Prostate gland (tissue), 2 donors: ENCODE measurements at regions not wholly inside any gene's neighbourhood (a gene's known extent, or its start where the extent isn't known, plus 50 kb on each side); places are given as distances from the start of the nearest gene placed in this dataset.

Source experiments
- POLR2A ChIP-seq: fragments of 450-650 bp; IDR thresholded peaks from one replicate; pipeline ENCODE4 v1.6.1; 2016; ENCODE audit warnings: antibody characterized with exemption, mild to moderate bottlenecking
- POLR2AphosphoS5 ChIP-seq: sonication (generic); formaldehyde crosslinking; IDR thresholded peaks from one replicate; pipeline ENCODE4 v1.6.1; 2017; ENCODE audit warnings: antibody characterized with exemption
- TF ChIP-seq, protein P1 (sequence below), 4 experiments: fragments of 200-600 bp in 2 of 4; fragments of 450-650 bp in 2 of 4; sonication (generic) in 2 of 4; IDR thresholded peaks; 1 replicate in 3 of 4; 2 replicates in 1 of 4; pipeline ENCODE4 v1.5.1; 2016 to 2019; ENCODE audit warnings: antibody characterized with exemption in 4 of 4, mild to moderate bottlenecking in 2 of 4, moderate library complexity in 2 of 4

DNA sequence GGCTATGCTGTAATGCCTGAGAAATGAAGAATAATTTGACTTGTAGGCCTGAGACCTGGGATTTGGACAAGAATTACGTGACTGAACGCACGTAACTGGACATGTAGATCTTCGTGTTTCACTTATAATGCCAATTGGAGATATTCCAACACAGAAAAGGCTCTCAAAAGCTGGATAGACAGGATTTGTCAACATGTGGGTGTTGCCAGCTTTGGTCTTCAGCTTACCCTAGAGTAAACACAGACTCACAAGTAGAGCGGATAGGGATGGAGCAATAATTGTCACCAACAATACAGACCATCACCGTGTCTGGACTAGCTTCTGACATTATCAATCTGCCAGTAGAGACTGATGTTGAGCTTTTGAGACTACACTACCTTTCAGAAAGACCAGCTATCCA is 1511.0 kb upstream of the ADGRL3 start:
- TF ChIP-seq POLR2A, result no peak
- TF ChIP-seq, protein P1, sequence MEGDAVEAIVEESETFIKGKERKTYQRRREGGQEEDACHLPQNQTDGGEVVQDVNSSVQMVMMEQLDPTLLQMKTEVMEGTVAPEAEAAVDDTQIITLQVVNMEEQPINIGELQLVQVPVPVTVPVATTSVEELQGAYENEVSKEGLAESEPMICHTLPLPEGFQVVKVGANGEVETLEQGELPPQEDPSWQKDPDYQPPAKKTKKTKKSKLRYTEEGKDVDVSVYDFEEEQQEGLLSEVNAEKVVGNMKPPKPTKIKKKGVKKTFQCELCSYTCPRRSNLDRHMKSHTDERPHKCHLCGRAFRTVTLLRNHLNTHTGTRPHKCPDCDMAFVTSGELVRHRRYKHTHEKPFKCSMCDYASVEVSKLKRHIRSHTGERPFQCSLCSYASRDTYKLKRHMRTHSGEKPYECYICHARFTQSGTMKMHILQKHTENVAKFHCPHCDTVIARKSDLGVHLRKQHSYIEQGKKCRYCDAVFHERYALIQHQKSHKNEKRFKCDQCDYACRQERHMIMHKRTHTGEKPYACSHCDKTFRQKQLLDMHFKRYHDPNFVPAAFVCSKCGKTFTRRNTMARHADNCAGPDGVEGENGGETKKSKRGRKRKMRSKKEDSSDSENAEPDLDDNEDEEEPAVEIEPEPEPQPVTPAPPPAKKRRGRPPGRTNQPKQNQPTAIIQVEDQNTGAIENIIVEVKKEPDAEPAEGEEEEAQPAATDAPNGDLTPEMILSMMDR (IDR thresholded peaks at IDR 0.05), result no peak
- no peak for TF ChIP-seq POLR2AphosphoS5
